ENCODE measurements at regions not wholly inside any gene's neighbourhood (a gene's known extent, or its start where the extent isn't known, plus 50 kb on each side); places are given as distances from the start of the nearest gene placed in this dataset.

- TF ChIP-seq POLR2A (IDR thresholded peaks at IDR 0.05) (no peak), EP300 (IDR thresholded peaks at IDR 0.05) (no peak), POLR2AphosphoS5 (IDR thresholded peaks at IDR 0.05) (no peak)
- TF ChIP-seq, protein P1, sequence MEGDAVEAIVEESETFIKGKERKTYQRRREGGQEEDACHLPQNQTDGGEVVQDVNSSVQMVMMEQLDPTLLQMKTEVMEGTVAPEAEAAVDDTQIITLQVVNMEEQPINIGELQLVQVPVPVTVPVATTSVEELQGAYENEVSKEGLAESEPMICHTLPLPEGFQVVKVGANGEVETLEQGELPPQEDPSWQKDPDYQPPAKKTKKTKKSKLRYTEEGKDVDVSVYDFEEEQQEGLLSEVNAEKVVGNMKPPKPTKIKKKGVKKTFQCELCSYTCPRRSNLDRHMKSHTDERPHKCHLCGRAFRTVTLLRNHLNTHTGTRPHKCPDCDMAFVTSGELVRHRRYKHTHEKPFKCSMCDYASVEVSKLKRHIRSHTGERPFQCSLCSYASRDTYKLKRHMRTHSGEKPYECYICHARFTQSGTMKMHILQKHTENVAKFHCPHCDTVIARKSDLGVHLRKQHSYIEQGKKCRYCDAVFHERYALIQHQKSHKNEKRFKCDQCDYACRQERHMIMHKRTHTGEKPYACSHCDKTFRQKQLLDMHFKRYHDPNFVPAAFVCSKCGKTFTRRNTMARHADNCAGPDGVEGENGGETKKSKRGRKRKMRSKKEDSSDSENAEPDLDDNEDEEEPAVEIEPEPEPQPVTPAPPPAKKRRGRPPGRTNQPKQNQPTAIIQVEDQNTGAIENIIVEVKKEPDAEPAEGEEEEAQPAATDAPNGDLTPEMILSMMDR (IDR thresholded peaks at IDR 0.05) = no peak
These were observed 53.6 kb upstream of the SIMC1 start for GRCh38 chr5:176184608-176185132.

Measured in suprapubic skin (tissue), 4 donors.